ENCODE measurements at regions not wholly inside any gene's neighbourhood (a gene's known extent, or its start where the extent isn't known, plus 50 kb on each side); places are given as distances from the start of the nearest gene placed in this dataset.

DNA sequence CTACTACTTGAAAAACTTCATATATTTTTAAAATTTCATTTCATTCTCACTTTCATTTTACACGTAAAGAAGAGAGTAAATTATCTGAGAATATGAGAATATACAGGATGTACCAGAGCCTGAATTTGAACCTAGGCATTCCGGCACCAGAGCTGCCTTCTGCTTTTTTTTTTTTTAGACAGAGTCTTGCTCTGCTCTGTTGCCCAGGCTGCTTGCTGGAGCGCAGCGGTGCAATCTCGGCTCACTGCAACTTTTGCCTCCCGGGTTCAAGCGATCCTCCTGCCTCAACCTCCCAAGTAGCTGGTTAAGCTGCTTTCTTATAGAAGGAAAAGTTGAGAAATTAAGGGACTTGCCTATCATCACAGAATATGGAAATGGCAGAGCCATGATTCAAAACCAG is 540.1 kb downstream of the EBF1 start:
- no peak for TF ChIP-seq POLR2AphosphoS5 (IDR thresholded peaks at IDR 0.05; ENCODE audit: borderline replicate concordance, low read depth, low read length)
- TF ChIP-seq EZH2 (IDR thresholded peaks at IDR 0.05): no peak
- TF ChIP-seq FOXP2 (optimal IDR thresholded peaks at IDR 0.05; ENCODE audit: control extremely low read depth, extremely low read length, insufficient read depth): no peak

All from SK-N-MC (cell line).